Ureter (tissue), 1 donor: ENCODE measurements at regions not wholly inside any gene's neighbourhood (a gene's known extent, or its start where the extent isn't known, plus 50 kb on each side); places are given as distances from the start of the nearest gene placed in this dataset.
"Not testable (repeated sequence)": the region's sequence is repeated elsewhere in the genome, so short reads cannot be mapped to it uniquely, and the experiment has no call there.

Experiments used
- DNase-seq: peaks from one replicate; pipeline ENCODE4 v3.0.0-alpha.2; 2020; ENCODE audit warnings: low spot score
- donor health status: DM: yes; HTN: yes; CAD: no.

GRCh38 chr6:139973669-139974344 is 599.4 kb upstream of the CITED2 start:
- no peak for DNase-seq

DNA sequence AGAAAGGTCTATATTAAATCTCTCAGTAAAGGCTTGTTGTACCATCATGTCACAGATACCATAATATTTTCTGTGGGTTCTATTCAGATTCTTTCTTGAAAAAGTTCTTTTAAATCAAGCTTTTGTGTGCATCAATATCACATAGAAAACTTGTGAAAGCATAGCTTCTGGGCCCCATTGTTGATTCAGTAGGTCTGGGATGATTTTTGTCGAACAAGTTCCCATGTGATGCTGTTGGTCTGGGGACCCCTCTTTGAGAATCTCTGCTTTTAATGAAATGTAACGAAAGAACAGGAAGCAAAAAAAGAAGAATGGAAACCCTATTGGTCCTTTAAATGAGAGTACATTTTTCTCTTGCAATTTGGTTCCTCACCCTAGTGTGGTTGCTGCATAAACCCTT is 597.7 kb upstream of the CITED2 start:
- no peak for DNase-seq

GRCh38 chr6:139970591-139970991 is 596.1 kb upstream of the CITED2 start:
- no peak for DNase-seq

DNA sequence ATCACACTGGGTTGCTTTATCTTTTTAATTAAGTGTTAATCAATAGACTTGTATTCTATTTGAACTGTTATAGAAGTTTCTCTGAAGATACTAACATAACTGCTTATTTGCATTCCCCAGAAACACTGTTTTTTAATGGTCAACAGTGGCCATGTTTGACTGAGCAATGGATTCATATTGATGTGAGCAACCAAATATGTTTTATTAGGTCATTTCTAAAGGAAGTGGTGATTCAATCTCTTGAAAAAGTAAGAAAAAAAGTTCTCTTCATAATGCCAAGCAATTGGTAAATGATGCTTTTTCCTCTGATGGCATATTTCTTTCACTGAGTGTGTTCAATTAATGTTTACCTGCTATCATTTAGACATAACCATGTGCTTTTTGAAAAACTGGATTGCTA is 593.0 kb upstream of the CITED2 start:
- no peak for DNase-seq

- DNase-seq, result no peak
These were observed 590.9 kb upstream of the CITED2 start for GRCh38 chr6:139965393-139965792.

DNA sequence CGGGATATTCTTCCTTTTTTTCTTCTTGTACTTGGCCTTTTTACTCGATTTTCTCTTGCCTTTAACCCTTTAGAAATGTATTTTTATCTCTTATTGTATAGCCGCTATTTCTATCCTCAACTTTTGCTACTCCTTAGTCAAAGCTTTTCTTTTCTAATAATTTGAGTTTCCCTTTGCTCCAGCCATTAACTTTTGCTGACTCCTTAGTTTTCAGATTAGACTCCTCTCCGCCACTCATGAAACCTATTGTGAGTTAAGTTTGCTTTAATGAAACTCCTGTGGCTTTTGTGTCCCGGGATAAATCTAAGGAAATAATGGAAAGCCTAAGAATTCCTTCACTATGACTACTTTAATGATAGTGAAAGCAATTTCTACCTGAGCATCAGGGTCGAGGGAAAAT is 590.3 kb upstream of the CITED2 start:
- DNase-seq, result no peak

- DNase-seq, result no peak
These were observed 588.4 kb upstream of the CITED2 start for GRCh38 chr6:139962654-139963347.

GRCh38 chr6:139961190-139961589 is 586.7 kb upstream of the CITED2 start:
- DNase-seq, result no peak

GRCh38 chr6:139960671-139961070 is 586.2 kb upstream of the CITED2 start:
- no peak for DNase-seq

DNA sequence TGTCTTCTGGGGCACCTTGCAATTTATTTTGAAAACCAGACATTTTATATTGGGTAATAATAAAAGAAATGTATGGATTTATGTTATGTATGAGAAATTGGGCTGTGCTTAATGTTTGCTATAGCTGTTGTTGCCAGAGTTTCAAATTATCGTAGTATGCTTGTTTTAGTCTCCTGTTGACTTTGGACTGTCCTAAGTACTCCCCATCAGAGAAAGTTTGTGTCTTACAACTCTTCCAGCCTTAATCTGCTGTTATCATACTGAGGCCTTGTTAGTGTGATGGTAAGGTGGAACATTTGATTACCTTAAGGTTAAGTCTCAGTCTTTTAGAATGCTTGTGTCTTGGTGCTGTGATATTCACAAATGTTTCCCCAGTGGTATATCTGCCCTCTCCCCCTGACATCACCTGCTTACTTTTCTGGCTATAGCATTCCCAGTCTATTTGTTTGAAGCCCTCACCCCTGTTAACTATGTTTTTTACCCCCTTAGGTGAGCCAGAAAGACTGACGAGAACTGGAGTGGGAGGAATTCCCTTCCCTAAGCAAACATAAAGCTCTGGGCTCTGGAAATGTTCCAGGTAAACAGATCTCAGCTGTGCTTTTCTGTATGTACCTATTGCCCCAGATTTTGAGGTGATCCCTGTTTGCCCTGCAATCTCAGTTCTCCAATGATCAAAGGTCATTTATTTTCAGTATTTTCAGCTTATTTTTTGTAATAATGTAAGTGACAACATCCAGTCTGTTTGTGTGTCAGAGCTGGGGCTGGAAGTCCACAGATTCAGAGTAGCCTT is 581.1 kb upstream of the CITED2 start:
- no peak for DNase-seq

DNA sequence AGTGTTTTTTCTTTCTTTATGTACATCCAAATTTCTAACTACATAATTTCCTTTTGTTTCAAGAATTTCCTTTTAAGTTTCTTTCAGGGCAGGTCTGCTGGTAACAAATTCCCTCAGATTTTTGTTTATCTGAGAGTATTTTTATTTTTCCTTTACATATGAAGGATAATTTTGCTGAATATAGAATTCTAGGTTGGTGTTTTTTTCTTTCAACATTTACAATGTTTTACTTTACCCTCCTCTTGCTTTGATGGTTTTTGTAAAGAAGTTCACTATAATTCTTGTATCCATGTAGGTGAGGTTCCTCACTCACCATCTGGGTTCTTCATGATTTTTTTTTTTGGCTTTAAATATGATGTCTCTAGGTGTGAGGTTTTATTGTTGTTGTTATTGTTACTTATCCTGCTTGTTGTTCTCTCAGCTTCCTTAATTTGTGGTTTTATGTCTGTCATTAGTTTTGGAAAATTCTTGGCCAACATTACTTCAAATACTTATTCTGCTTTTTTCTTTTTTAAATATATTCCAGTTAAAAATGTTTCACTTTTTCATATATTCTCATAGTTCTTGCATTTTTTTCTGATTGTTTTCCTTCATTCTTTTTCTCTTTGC is 580.1 kb upstream of the CITED2 start:
- no peak for DNase-seq

- DNase-seq, result not testable (repeated sequence)
These were observed 579.3 kb upstream of the CITED2 start for GRCh38 chr6:139953780-139954179.

- DNase-seq, result no peak
These were observed 576.7 kb upstream of the CITED2 start for GRCh38 chr6:139951172-139951571.

DNA sequence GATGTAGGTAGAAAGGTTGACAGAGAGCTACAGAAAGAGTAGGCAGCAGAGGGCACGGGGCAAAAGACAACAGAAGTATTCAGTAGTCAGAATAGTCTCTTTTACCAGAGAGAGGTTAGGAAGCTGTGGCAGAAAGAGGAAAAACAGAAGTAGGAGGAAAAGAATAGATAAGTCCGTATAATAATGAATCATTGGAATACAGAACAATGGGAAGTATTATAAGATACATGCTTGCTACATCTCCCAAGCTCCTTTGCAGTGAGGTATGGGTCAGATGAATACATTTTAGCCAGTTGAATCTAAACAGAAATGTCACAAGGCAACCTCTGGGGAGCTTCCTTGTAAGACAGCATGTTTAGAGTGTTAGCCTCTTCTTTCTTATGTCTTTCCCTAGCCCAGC is 570.5 kb upstream of the CITED2 start:
- no peak for DNase-seq

DNA sequence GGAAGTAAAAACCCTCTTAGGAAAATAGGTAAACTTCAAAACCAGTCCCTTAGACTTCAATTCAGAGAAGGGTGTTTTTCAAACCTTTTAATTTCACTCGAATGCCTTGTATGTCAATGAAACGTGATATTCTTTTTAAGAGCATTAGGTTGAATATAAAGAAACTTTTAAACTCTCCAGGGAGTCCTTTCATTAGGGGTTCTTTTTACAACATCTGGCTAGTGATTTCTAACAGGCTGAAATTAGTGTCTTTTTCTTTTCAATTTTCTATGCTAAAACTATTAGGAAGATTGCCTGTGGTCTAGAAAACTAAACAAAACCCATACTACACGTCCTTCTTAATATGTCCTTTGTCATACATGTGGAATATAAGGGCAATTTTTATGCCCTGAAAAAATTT is 569.7 kb upstream of the CITED2 start:
- DNase-seq, result no peak

DNA sequence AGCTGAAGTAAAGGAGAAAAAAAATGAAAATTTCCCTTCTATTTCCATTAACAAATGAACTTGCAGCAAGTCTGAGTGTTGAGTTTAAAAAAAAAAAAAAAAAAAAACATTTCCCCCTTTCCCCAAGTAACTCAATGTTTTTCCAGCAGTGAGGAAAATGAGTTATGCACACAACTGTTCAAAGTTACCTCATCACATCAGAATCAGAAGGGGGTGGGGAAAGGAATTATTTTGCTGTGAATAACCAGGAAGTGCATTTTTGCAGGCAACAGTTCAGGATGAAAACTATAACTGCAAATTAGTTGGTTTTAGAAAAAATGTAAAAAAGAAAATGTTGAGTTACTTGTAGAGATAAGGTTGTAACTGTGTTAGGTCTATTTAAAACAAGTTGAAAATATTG is 568.9 kb upstream of the CITED2 start:
- DNase-seq, result no peak

DNA sequence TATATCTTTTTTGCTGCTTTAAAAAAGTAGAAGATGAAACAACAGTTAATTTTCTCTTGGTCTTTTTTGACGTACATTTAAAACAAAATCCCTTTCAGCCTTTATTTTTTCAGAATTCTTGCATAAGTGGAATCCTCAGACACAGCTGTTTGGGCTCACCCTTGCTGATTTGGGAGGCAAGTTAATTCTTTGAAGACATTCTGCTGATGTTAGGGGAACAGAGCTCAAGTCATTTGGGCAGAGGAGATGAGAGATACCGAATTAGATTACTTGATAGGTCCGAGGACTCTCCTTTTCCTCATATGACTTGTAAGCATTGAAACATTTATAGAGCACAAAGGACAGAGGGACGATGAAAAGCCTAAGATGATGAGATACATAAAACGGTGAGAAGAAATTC is 567.9 kb upstream of the CITED2 start:
- no peak for DNase-seq

- no peak for DNase-seq
These were observed 567.4 kb upstream of the CITED2 start for GRCh38 chr6:139941826-139942225.

DNA sequence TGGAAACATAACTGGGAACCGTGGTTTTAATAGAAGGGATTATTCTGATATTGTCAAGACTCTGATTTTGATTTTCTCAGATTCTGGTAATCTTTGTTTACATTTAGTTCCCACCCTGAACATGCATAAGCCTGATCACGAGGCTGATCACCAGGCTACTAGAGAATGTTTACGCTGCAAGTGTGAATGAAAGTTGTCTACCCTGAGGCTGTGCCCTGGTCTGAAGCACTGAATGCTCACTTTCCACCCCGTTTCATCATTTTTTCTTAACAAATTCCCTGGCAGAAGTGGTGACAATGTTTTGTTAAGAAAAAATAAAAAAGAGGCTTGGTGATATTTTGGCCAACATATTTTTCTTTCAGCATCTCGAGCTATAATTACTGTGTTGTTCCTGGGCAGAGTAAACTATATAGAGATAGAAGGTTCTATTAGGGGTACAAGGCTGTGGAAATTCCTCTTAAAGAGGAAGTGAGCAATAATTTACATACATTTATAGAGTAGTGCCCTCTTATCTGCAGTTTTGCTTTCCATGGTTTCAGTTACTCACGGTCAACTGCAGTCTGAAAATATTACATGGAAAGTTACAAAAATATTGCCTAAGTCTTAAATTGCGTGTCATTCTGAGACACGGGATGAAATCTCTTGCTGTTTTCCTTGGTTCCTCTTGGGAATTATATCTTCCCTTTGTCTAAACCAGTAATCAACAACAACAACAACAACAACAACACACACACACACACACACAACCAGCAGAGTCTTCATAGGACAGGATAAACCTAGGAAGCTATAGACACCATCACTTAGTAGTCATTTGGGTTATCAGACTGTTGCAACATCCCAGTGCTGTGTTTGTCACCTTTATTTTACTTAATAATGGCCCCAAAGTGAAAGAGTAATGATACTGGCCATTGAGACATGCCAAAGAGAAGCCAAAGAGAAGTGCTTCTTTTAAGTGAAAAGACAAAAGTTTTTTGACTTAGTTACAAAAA is 566.6 kb upstream of the CITED2 start:
- no peak for DNase-seq

- no peak for DNase-seq
These were observed 564.9 kb upstream of the CITED2 start for GRCh38 chr6:139939189-139939979.
